ENCODE measurements at regions not wholly inside any gene's neighbourhood (a gene's known extent, or its start where the extent isn't known, plus 50 kb on each side); places are given as distances from the start of the nearest gene placed in this dataset.

DNA sequence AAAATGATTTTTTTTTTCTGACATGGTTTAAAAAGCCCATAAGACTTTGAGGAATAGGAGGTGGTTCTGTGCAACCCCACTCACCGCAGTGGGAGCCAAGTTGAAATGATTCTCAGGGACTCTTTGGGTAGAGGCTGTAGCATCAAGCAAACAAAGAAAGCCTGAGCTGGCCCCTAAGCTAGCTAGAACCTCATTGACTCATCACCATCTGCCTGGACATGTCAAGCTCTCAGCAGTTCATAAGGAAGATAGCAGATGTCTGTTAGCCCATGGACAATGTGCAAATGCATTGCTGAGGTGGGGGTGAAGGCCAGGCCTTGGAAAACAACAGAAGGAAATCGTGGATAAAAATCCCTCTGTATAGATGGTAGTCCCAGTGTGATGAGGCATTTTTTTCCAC is 234.8 kb downstream of the NR2F2 start:
- TF ChIP-seq BHLHE40 (IDR thresholded peaks at IDR 0.05; ENCODE audit: low read depth, low read length) = no peak
- no peak for TF ChIP-seq SMC3 (IDR thresholded peaks at IDR 0.05; ENCODE audit: low read depth, low read length)
- TF ChIP-seq, protein P1, sequence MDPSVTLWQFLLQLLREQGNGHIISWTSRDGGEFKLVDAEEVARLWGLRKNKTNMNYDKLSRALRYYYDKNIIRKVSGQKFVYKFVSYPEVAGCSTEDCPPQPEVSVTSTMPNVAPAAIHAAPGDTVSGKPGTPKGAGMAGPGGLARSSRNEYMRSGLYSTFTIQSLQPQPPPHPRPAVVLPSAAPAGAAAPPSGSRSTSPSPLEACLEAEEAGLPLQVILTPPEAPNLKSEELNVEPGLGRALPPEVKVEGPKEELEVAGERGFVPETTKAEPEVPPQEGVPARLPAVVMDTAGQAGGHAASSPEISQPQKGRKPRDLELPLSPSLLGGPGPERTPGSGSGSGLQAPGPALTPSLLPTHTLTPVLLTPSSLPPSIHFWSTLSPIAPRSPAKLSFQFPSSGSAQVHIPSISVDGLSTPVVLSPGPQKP (IDR thresholded peaks at IDR 0.05; ENCODE audit: borderline replicate concordance, low read depth, low read length) = no peak
- no peak for TF ChIP-seq RFX5 (IDR thresholded peaks at IDR 0.05; ENCODE audit: low read depth, low read length)
- TF ChIP-seq, protein P2, sequence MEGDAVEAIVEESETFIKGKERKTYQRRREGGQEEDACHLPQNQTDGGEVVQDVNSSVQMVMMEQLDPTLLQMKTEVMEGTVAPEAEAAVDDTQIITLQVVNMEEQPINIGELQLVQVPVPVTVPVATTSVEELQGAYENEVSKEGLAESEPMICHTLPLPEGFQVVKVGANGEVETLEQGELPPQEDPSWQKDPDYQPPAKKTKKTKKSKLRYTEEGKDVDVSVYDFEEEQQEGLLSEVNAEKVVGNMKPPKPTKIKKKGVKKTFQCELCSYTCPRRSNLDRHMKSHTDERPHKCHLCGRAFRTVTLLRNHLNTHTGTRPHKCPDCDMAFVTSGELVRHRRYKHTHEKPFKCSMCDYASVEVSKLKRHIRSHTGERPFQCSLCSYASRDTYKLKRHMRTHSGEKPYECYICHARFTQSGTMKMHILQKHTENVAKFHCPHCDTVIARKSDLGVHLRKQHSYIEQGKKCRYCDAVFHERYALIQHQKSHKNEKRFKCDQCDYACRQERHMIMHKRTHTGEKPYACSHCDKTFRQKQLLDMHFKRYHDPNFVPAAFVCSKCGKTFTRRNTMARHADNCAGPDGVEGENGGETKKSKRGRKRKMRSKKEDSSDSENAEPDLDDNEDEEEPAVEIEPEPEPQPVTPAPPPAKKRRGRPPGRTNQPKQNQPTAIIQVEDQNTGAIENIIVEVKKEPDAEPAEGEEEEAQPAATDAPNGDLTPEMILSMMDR (conservative IDR thresholded peaks at IDR 0.05; ENCODE audit: low read depth, low read length) = no peak
- TF ChIP-seq FOS (IDR thresholded peaks at IDR 0.05; ENCODE audit: low read depth, low read length) = no peak
- no peak for TF ChIP-seq POLR2A (IDR thresholded peaks at IDR 0.05; ENCODE audit: low read depth, low read length)
- no peak for TF ChIP-seq CEBPB (IDR thresholded peaks at IDR 0.05; ENCODE audit: low read depth, low read length)
- TF ChIP-seq, protein P3, sequence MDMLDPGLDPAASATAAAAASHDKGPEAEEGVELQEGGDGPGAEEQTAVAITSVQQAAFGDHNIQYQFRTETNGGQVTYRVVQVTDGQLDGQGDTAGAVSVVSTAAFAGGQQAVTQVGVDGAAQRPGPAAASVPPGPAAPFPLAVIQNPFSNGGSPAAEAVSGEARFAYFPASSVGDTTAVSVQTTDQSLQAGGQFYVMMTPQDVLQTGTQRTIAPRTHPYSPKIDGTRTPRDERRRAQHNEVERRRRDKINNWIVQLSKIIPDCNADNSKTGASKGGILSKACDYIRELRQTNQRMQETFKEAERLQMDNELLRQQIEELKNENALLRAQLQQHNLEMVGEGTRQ (IDR thresholded peaks at IDR 0.05; ENCODE audit: low read depth, low read length) = no peak
- no peak for TF ChIP-seq NFE2L2 (IDR thresholded peaks at IDR 0.05; ENCODE audit: low read depth, low read length)

All from IMR-90 (cell line).